ENCODE measurements at regions not wholly inside any gene's neighbourhood (a gene's known extent, or its start where the extent isn't known, plus 50 kb on each side); places are given as distances from the start of the nearest gene placed in this dataset.
A peak's percentile ranks its signal among the peaks of the same experiment; 100 is the strongest.

DNA sequence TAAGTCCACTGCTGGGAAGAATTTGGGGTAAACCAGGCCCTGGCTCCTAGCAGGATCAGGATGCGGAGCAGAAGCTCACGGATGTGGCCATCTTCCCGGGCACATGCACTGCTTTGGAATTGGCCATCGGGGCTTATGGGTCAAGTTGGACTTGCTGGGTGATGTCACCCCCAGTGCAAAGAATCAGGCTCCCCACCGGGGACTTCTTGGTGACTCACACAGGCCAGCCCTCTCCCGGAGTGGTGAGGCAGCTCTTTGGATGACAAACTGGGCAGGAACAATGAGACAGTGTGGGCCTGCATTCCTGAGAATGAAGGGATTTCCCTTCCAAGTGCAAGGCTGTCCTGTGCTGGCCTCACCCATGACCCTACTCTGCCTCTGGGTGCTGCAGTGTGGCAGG is 128.8 kb upstream of the ANO1 start:
- Histone ChIP-seq H2AFZ (ENCODE audit: insufficient read depth, low read depth, low read length, poor library complexity, severe bottlenecking) (no peak overlapping the region), H3K4me3 (ENCODE audit: control extremely low read depth in 1 of 5, extremely low read depth in 1 of 5, insufficient read depth in 1 of 5, low read depth in 2 of 5, low read length in 4 of 5) (no peak overlapping the region), H3K4me2 (replicated peaks; ENCODE audit: low read depth, low read length, poor library complexity, severe bottlenecking) (no peak overlapping the region), H3K9me3 (ENCODE audit: control extremely low read depth in 1 of 3, control insufficient read depth in 2 of 3, insufficient read depth in 1 of 3, low read length in 2 of 3) (peaks cover 0 to 24% (median 0%) of the 10 kb centered on the region in 3 donors), H4K20me1 (ENCODE audit: control insufficient read depth, insufficient read depth, low read length, poor library complexity, severe bottlenecking) (no peaks in the 10 kb centered on the region), H3K27me3 (replicated peaks in 1 of 4; ENCODE audit: control extremely low read depth in 1 of 4, control insufficient read depth in 3 of 4, insufficient read depth in 4 of 4, low read length in 3 of 4) (peaks cover 0 to 8% (median 0%) of the 10 kb centered on the region in 4 experiments), H3K9ac (ENCODE audit: low read length) (no peak overlapping the region), H3K4me1 (ENCODE audit: control insufficient read depth in 2 of 2, insufficient read depth in 2 of 2, low read length in 2 of 2) (no peaks in the 10 kb centered on the region), H3K27ac (ENCODE audit: low read length in 2 of 2) (no peak overlapping the region), H3K36me3 (replicated peaks in 1 of 2; ENCODE audit: control extremely low read depth in 1 of 2, control insufficient read depth in 1 of 2, extremely low read depth in 1 of 2, insufficient read depth in 2 of 2, low read length in 1 of 2) (no peaks in the 10 kb centered on the region), H3K79me2 (ENCODE audit: control insufficient read depth, insufficient read depth, low read length) (no peaks in the 10 kb centered on the region)
- Mint-ChIP-seq H3K4me3 (no peak overlapping the region), H3K9me3 (ENCODE audit: insufficient read depth) (peaks cover 4% of the 10 kb centered on the region), H3K27ac (no peak overlapping the region), H3K27me3 (peaks cover 10% of the 10 kb centered on the region), H3K4me1 (no peaks in the 10 kb centered on the region)
- 86% methylated on average over 6 of the region's 6 CpGs for WGBS (ENCODE audit: insufficient coverage)
- no peak for DNase-seq
- POLR2A ChIA-PET = no interaction called here
- no peak for ATAC-seq (ENCODE audit: low read depth)
- CTCF ChIA-PET = no interaction called here
- intact Hi-C loops (cut with micrococcal nuclease) = no loop called here
- no peak for TF ChIP-seq EZH2 (IDR thresholded peaks at IDR 0.05; ENCODE audit: borderline replicate concordance, insufficient read depth, low read depth, low read length, poor library complexity, severe bottlenecking)
- TF ChIP-seq, protein P1, sequence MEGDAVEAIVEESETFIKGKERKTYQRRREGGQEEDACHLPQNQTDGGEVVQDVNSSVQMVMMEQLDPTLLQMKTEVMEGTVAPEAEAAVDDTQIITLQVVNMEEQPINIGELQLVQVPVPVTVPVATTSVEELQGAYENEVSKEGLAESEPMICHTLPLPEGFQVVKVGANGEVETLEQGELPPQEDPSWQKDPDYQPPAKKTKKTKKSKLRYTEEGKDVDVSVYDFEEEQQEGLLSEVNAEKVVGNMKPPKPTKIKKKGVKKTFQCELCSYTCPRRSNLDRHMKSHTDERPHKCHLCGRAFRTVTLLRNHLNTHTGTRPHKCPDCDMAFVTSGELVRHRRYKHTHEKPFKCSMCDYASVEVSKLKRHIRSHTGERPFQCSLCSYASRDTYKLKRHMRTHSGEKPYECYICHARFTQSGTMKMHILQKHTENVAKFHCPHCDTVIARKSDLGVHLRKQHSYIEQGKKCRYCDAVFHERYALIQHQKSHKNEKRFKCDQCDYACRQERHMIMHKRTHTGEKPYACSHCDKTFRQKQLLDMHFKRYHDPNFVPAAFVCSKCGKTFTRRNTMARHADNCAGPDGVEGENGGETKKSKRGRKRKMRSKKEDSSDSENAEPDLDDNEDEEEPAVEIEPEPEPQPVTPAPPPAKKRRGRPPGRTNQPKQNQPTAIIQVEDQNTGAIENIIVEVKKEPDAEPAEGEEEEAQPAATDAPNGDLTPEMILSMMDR (IDR thresholded peaks at IDR 0.05) = no peak

DNA sequence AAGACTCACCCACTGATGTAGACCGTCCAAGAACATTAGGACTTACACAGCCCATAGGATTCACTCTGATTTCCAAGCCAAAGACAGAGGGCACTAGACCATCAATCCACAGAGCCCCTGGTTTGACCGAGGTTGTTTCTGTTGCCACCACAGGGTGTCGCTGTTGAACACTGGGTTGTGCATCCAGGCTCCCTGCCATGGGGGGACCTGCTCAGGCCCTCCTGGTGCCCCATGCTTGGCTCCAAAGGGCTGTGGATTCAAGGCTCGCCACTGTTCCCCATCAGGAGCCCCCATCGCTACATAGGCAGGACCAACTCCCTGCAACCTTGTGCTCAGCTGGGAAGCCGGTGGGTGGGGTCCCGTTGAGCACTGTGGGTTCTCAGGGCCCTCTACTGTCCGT is 128.0 kb upstream of the ANO1 start:
- Histone ChIP-seq H3K36me3 (replicated peaks in 1 of 2; ENCODE audit: control extremely low read depth in 1 of 2, control insufficient read depth in 1 of 2, extremely low read depth in 1 of 2, insufficient read depth in 2 of 2, low read length in 1 of 2) (no peaks in the 10 kb centered on the region), H3K9ac (ENCODE audit: low read length) (no peak overlapping the region), H3K4me2 (replicated peaks; ENCODE audit: low read depth, low read length, poor library complexity, severe bottlenecking) (no peak overlapping the region), H3K27me3 (replicated peaks in 1 of 4; ENCODE audit: control extremely low read depth in 1 of 4, control insufficient read depth in 3 of 4, insufficient read depth in 4 of 4, low read length in 3 of 4) (peaks cover 0 to 8% (median 0%) of the 10 kb centered on the region in 4 experiments), H3K4me1 (ENCODE audit: control insufficient read depth in 2 of 2, insufficient read depth in 2 of 2, low read length in 2 of 2) (no peaks in the 10 kb centered on the region), H3K4me3 (ENCODE audit: control extremely low read depth in 1 of 5, extremely low read depth in 1 of 5, insufficient read depth in 1 of 5, low read depth in 2 of 5, low read length in 4 of 5) (no peak overlapping the region), H2AFZ (ENCODE audit: insufficient read depth, low read depth, low read length, poor library complexity, severe bottlenecking) (no peak overlapping the region), H3K79me2 (ENCODE audit: control insufficient read depth, insufficient read depth, low read length) (no peaks in the 10 kb centered on the region), H3K9me3 (ENCODE audit: control extremely low read depth in 1 of 3, control insufficient read depth in 2 of 3, insufficient read depth in 1 of 3, low read length in 2 of 3) (peaks cover 0 to 24% (median 0%) of the 10 kb centered on the region in 3 donors), H4K20me1 (ENCODE audit: control insufficient read depth, insufficient read depth, low read length, poor library complexity, severe bottlenecking) (no peaks in the 10 kb centered on the region), H3K27ac (ENCODE audit: low read length in 2 of 2) (no peak overlapping the region)
- H3K9me3 Mint-ChIP-seq (ENCODE audit: insufficient read depth) = peaks cover 4% of the 10 kb centered on the region
- intact Hi-C loops (cut with micrococcal nuclease) = no loop called here
- no peak overlapping the region for H3K27ac Mint-ChIP-seq
- TF ChIP-seq EZH2 (IDR thresholded peaks at IDR 0.05; ENCODE audit: borderline replicate concordance, insufficient read depth, low read depth, low read length, poor library complexity, severe bottlenecking) = no peak
- TF ChIP-seq, protein P1 (IDR thresholded peaks at IDR 0.05) = peak; percentile 30
- DNase-seq (peak; percentile 24), ATAC-seq (ENCODE audit: low read depth) (no peak)
- peaks cover 10% of the 10 kb centered on the region for H3K27me3 Mint-ChIP-seq
- no peaks in the 10 kb centered on the region for H3K4me1 Mint-ChIP-seq
- ChIA-PET POLR2A (no interaction called here), CTCF (no interaction called here)
- no peak overlapping the region for H3K4me3 Mint-ChIP-seq
- WGBS (ENCODE audit: insufficient coverage) = 62% methylated on average over 7 of the region's 8 CpGs
